ENCODE measurements at regions not wholly inside any gene's neighbourhood (a gene's known extent, or its start where the extent isn't known, plus 50 kb on each side); places are given as distances from the start of the nearest gene placed in this dataset.

GRCh38 chr13:88118952-88119351 lies 447.8 kb downstream of the SLITRK5 start:
- CTCF ChIA-PET (ENCODE audit: low intra/inter-chr PET ratio), result no interaction called here

More at GRCh38 chr13:88118952-88119351, 447.8 kb downstream of the SLITRK5 start:
- Histone ChIP-seq H4K20me1 (replicated peaks; ENCODE audit: control insufficient read depth, insufficient read depth, low read length) (no peaks in the 10 kb centered on the region), H3K79me2 (ENCODE audit: control insufficient read depth, insufficient read depth, low read length) (no peaks in the 10 kb centered on the region), H3K4me2 (ENCODE audit: insufficient read depth, low read length) (no peak overlapping the region), H2AFZ (ENCODE audit: low read depth, low read length) (no peak overlapping the region), H3K9me3 (replicated peaks; ENCODE audit: control insufficient read depth, insufficient read depth, low read depth, low read length) (no peaks in the 10 kb centered on the region), H3K4me3 (no peak overlapping the region), H3K4me1 (replicated peaks in 1 of 2; ENCODE audit: control insufficient read depth in 2 of 2, insufficient read depth in 2 of 2, low read length in 2 of 2) (no peaks in the 10 kb centered on the region), H3K27me3 (ENCODE audit: control insufficient read depth in 2 of 2, insufficient read depth in 2 of 2, low read length in 2 of 2) (no peaks in the 10 kb centered on the region), H3K9ac (ENCODE audit: insufficient read depth in 1 of 2, low read depth in 2 of 2, low read length in 2 of 2) (no peak overlapping the region), H3K27ac (ENCODE audit: extremely low read depth, low read depth, low read length) (no peak overlapping the region), H3K9me1 (ENCODE audit: control insufficient read depth, insufficient read depth, low read length) (no peaks in the 10 kb centered on the region), H3K36me3 (ENCODE audit: control insufficient read depth, insufficient read depth, low read length) (no peaks in the 10 kb centered on the region)
- DNase-seq (ENCODE audit: extremely low read depth in 1 of 4, low spot score in 3 of 4) (no peak), FAIRE-seq (no peak), ATAC-seq (no peak)
- 0% methylated on average over 3 of the region's 3 CpGs for WGBS (ENCODE audit: insufficient coverage, low coverage, missing lambda C conversion rate)
- no TSS peak for BruUV-seq (replicated peaks)
- in situ Hi-C loops (cut with MboI), result no loop called here
- POLR2A ChIA-PET, result no interaction called here
- TF ChIP-seq, protein P1, sequence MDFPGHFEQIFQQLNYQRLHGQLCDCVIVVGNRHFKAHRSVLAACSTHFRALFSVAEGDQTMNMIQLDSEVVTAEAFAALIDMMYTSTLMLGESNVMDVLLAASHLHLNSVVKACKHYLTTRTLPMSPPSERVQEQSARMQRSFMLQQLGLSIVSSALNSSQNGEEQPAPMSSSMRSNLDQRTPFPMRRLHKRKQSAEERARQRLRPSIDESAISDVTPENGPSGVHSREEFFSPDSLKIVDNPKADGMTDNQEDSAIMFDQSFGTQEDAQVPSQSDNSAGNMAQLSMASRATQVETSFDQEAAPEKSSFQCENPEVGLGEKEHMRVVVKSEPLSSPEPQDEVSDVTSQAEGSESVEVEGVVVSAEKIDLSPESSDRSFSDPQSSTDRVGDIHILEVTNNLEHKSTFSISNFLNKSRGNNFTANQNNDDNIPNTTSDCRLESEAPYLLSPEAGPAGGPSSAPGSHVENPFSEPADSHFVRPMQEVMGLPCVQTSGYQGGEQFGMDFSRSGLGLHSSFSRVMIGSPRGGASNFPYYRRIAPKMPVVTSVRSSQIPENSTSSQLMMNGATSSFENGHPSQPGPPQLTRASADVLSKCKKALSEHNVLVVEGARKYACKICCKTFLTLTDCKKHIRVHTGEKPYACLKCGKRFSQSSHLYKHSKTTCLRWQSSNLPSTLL (IDR thresholded peaks at IDR 0.05), result no peak
- TF ChIP-seq, protein P2, sequence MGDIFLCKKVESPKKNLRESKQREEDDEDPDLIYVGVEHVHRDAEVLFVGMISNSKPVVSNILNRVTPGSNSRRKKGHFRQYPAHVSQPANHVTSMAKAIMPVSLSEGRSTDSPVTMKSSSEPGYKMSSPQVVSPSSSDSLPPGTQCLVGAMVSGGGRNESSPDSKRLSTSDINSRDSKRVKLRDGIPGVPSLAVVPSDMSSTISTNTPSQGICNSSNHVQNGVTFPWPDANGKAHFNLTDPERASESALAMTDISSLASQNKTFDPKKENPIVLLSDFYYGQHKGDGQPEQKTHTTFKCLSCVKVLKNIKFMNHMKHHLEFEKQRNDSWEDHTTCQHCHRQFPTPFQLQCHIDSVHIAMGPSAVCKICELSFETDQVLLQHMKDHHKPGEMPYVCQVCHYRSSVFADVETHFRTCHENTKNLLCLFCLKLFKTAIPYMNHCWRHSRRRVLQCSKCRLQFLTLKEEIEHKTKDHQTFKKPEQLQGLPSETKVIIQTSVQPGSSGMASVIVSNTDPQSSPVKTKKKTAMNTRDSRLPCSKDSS (IDR thresholded peaks at IDR 0.05; ENCODE audit: low read depth, partially characterized antibody), result no peak
- TF ChIP-seq, protein P3, sequence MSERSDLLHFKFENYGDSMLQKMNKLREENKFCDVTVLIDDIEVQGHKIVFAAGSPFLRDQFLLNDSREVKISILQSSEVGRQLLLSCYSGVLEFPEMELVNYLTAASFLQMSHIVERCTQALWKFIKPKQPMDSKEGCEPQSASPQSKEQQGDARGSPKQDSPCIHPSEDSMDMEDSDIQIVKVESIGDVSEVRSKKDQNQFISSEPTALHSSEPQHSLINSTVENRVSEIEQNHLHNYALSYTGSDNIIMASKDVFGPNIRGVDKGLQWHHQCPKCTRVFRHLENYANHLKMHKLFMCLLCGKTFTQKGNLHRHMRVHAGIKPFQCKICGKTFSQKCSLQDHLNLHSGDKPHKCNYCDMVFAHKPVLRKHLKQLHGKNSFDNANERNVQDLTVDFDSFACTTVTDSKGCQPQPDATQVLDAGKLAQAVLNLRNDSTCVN (CRISPR knock-in tag; IDR thresholded peaks at IDR 0.05), result no peak
- TF ChIP-seq PRDM10 (IDR thresholded peaks at IDR 0.05; ENCODE audit: partially characterized antibody) (no peak), PCBP2 (IDR thresholded peaks at IDR 0.05; ENCODE audit: low read depth, low read length, poor library complexity, severe bottlenecking) (no peak)
- TF ChIP-seq, protein P4, sequence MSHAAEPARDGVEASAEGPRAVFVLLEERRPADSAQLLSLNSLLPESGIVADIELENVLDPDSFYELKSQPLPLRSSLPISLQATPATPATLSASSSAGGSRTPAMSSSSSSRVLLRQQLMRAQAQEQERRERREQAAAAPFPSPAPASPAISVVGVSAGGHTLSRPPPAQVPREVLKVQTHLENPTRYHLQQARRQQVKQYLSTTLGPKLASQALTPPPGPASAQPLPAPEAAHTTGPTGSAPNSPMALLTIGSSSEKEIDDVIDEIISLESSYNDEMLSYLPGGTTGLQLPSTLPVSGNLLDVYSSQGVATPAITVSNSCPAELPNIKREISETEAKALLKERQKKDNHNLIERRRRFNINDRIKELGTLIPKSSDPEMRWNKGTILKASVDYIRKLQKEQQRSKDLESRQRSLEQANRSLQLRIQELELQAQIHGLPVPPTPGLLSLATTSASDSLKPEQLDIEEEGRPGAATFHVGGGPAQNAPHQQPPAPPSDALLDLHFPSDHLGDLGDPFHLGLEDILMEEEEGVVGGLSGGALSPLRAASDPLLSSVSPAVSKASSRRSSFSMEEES (CRISPR knock-in tag; IDR thresholded peaks at IDR 0.05), result no peak
- TF ChIP-seq, protein P5, sequence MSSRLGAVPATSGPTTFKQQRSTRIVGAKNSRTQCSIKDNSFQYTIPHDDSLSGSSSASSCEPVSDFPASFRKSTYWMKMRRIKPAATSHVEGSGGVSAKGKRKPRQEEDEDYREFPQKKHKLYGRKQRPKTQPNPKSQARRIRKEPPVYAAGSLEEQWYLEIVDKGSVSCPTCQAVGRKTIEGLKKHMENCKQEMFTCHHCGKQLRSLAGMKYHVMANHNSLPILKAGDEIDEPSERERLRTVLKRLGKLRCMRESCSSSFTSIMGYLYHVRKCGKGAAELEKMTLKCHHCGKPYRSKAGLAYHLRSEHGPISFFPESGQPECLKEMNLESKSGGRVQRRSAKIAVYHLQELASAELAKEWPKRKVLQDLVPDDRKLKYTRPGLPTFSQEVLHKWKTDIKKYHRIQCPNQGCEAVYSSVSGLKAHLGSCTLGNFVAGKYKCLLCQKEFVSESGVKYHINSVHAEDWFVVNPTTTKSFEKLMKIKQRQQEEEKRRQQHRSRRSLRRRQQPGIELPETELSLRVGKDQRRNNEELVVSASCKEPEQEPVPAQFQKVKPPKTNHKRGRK (tag; IDR thresholded peaks at IDR 0.05), result no peak
- intact Hi-C loops (cut with micrococcal nuclease), result no loop called here

Data from K562 (cell line).